Karpas-422 (cell line): ENCODE measurements at regions not wholly inside any gene's neighbourhood (a gene's known extent, or its start where the extent isn't known, plus 50 kb on each side); places are given as distances from the start of the nearest gene placed in this dataset.

Experiments used
- DNase-seq: peaks from one replicate; pipeline ENCODE4 v3.0.0-alpha.2; 2015
- H2AFZ ChIP-seq: fragments of 200-600 bp; sonication (generic); 2 replicates; pipeline ENCODE4 v1.6.1; 2014; ENCODE audit warnings: antibody characterized with exemption, low read length, mixed read lengths
- H3K27ac ChIP-seq: fragments of 200-600 bp; sonication (generic); 2 replicates; pipeline ENCODE4 v1.5.1; 2014; ENCODE audit warnings: mild to moderate bottlenecking, low read length, moderate library complexity
- H3K27me3 ChIP-seq: fragments of 200-600 bp; sonication (generic); 2 replicates; pipeline ENCODE4 v1.6.1; 2014; ENCODE audit warnings: low read length, mixed read lengths
- H3K36me3 ChIP-seq: fragments of 200-600 bp; sonication (generic); 2 replicates; pipeline ENCODE4 v1.6.1; 2014; ENCODE audit warnings: low read length, mixed read lengths; ENCODE audit not compliant: insufficient read depth
- H3K4me1 ChIP-seq: fragments of 200-600 bp; sonication (generic); 2 replicates; pipeline ENCODE4 v1.6.1; 2014; ENCODE audit warnings: mild to moderate bottlenecking, low read length, mixed read lengths
- H3K4me2 ChIP-seq: fragments of 200-600 bp; sonication (generic); 2 replicates; pipeline ENCODE4 v1.6.1; 2014; ENCODE audit warnings: low read length, low read depth, mild to moderate bottlenecking; ENCODE audit not compliant: poor library complexity, severe bottlenecking
- H3K4me3 ChIP-seq: fragments of 200-600 bp; sonication (generic); 2 replicates; pipeline ENCODE4 v1.5.1; 2014; ENCODE audit warnings: mild to moderate bottlenecking, antibody characterized with exemption, low read length, mixed read lengths
- H3K79me2 ChIP-seq: fragments of 200-600 bp; sonication (generic); 2 replicates; pipeline ENCODE4 v1.6.1; 2014; ENCODE audit warnings: mild to moderate bottlenecking, low read length, mixed read lengths
- H3K9ac ChIP-seq: fragments of 200-600 bp; sonication (generic); 2 replicates; pipeline ENCODE4 v1.6.0; 2014; ENCODE audit warnings: low read length
- H3K9me2 ChIP-seq: fragments of 200-600 bp; sonication (generic), shearing (Covaris generic); replicated peaks from 2 replicates; pipeline ENCODE4 v1.6.0; 2014; ENCODE audit warnings: mild to moderate bottlenecking, low read length, moderate library complexity; ENCODE audit not compliant: insufficient read depth
- H3K9me3 ChIP-seq: fragments of 300-700, 200-600 bp; sonication (generic); 2 replicates; pipeline ENCODE4 v1.6.1; 2014; ENCODE audit warnings: low read length, mixed read lengths
- H4K20me1 ChIP-seq: fragments of 200-600 bp; sonication (generic); 2 replicates; pipeline ENCODE4 v1.6.1; 2014; ENCODE audit warnings: mild to moderate bottlenecking, antibody characterized with exemption, low read length, low read depth; ENCODE audit not compliant: insufficient read depth

DNA sequence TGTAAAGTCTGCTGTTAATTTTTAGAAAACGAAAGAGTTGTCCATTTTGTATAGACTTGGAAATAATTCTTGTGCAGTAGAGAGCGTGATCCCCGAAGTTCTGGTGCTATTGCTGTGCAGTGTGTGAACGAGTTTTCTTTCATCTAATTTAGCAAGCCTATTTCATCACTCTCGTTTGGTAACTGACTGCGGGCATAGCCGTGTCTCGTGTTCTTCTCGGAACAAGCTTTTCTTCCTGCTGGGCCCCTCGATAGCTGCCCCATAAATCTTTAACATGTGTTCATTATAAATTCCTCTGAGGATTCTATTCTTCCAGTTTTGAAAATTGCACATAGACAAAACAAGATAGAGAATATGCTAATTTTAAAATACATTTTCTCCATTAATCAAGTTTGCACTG lies 622.0 kb upstream of the PFKP start:
- Histone ChIP-seq H3K9me2 (no peaks in the 10 kb centered on the region), H4K20me1 (no peaks in the 10 kb centered on the region), H3K36me3 (no peaks in the 10 kb centered on the region), H3K4me1 (no peaks in the 10 kb centered on the region), H3K9ac (no peak overlapping the region), H3K4me2 (no peak overlapping the region), H3K79me2 (no peaks in the 10 kb centered on the region), H3K27ac (no peak overlapping the region), H3K27me3 (no peaks in the 10 kb centered on the region), H3K9me3 (no peaks in the 10 kb centered on the region), H3K4me3 (no peak overlapping the region), H2AFZ (no peak overlapping the region)
- no peak for DNase-seq

DNA sequence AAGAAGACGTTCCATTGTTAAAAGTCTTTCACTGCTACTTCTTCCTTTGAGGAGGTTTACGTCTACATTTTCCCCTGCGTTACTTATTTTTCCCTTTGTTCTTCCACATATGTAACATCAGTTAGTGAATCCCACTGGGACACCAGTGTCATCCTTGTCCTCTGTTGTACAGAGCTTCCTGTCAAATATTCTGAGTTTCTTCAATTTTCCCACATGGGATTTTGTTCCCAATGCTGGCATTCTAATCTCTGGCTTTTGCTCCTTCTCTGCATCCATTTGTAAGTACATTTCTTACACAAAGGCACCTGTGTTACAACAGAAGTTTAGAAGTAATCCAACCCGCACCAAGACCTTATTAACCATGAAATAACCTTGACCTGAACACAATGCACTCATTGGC lies 627.4 kb upstream of the PFKP start:
- H3K79me2 ChIP-seq, result no peaks in the 10 kb centered on the region
- no peak overlapping the region for H3K4me3 ChIP-seq
- no peak for DNase-seq
- H3K4me1 ChIP-seq, result no peaks in the 10 kb centered on the region
- H3K27ac ChIP-seq, result no peak overlapping the region
- H3K4me2 ChIP-seq, result no peak overlapping the region
- H3K27me3 ChIP-seq, result no peaks in the 10 kb centered on the region
- no peak overlapping the region for H2AFZ ChIP-seq
- H3K9ac ChIP-seq, result no peak overlapping the region
- H3K9me2 ChIP-seq, result no peaks in the 10 kb centered on the region
- H3K9me3 ChIP-seq, result no peaks in the 10 kb centered on the region
- H3K36me3 ChIP-seq, result no peaks in the 10 kb centered on the region
- no peaks in the 10 kb centered on the region for H4K20me1 ChIP-seq

- Histone ChIP-seq H3K4me1 (no peaks in the 10 kb centered on the region), H3K9ac (no peak overlapping the region), H3K36me3 (no peaks in the 10 kb centered on the region), H2AFZ (no peak overlapping the region), H3K4me3 (no peak overlapping the region), H4K20me1 (no peaks in the 10 kb centered on the region), H3K9me2 (no peaks in the 10 kb centered on the region), H3K9me3 (no peaks in the 10 kb centered on the region), H3K79me2 (no peaks in the 10 kb centered on the region), H3K4me2 (no peak overlapping the region), H3K27ac (no peak overlapping the region), H3K27me3 (no peaks in the 10 kb centered on the region)
- DNase-seq, result no peak
Measured at GRCh38 chr10:2439000-2439399, 628.3 kb upstream of the PFKP start.

GRCh38 chr10:2438248-2438939 lies 629.0 kb upstream of the PFKP start:
- no peak overlapping the region for H3K4me3 ChIP-seq
- no peaks in the 10 kb centered on the region for H4K20me1 ChIP-seq
- H2AFZ ChIP-seq, result no peak overlapping the region
- DNase-seq, result no peak
- no peaks in the 10 kb centered on the region for H3K4me1 ChIP-seq
- no peaks in the 10 kb centered on the region for H3K9me3 ChIP-seq
- no peak overlapping the region for H3K9ac ChIP-seq
- no peaks in the 10 kb centered on the region for H3K9me2 ChIP-seq
- H3K27me3 ChIP-seq, result no peaks in the 10 kb centered on the region
- H3K79me2 ChIP-seq, result no peaks in the 10 kb centered on the region
- no peak overlapping the region for H3K4me2 ChIP-seq
- H3K27ac ChIP-seq, result no peak overlapping the region
- H3K36me3 ChIP-seq, result no peaks in the 10 kb centered on the region

DNA sequence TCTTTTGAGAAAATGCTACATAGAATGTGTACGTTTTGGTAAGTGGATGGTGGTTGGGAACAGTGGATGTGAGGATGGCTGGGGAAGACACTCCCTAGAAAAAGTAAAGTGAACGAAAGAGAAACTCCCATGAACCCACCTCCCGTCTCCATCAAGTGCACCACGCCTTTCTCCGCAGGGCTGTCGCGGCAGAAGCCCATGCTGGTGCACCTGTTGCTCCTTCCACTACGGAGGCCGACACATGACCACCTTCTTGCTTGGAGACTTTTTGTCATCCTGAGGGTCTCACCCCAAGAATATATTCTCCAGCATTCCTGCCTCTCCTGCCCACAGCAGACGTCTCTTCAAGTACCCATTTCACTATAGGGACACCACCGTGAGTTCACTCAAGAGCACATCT lies 630.4 kb upstream of the PFKP start:
- H3K9me3 ChIP-seq, result no peaks in the 10 kb centered on the region
- no peaks in the 10 kb centered on the region for H3K79me2 ChIP-seq
- DNase-seq, result no peak
- H3K4me3 ChIP-seq, result no peak overlapping the region
- H4K20me1 ChIP-seq, result no peaks in the 10 kb centered on the region
- no peaks in the 10 kb centered on the region for H3K4me1 ChIP-seq
- no peak overlapping the region for H3K4me2 ChIP-seq
- no peak overlapping the region for H3K27ac ChIP-seq
- H3K36me3 ChIP-seq, result no peaks in the 10 kb centered on the region
- H3K9ac ChIP-seq, result no peak overlapping the region
- no peak overlapping the region for H2AFZ ChIP-seq
- no peaks in the 10 kb centered on the region for H3K27me3 ChIP-seq
- no peaks in the 10 kb centered on the region for H3K9me2 ChIP-seq

DNA sequence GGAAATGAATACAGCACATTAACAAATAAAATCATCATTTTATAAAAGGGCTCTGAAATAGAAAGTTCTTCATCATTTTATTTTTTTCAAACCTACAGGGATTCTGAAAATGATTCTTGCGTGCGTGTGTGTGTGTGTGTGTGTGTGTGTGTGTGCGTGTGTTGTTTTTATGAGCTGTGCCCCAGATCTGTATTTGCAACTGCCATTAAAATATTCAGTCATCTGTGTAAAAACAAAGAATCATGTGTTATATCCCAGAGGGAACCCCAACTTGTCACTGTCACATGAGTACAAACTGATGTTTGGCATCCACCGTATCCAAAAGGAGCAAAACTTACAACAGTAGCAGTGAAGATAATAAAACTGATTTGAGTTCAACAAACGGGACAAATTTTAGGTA lies 635.4 kb upstream of the PFKP start:
- H2AFZ ChIP-seq, result no peak overlapping the region
- H3K9me2 ChIP-seq, result no peaks in the 10 kb centered on the region
- no peaks in the 10 kb centered on the region for H3K4me1 ChIP-seq
- H3K36me3 ChIP-seq, result no peaks in the 10 kb centered on the region
- no peak overlapping the region for H3K4me2 ChIP-seq
- no peaks in the 10 kb centered on the region for H3K9me3 ChIP-seq
- H3K27me3 ChIP-seq, result no peaks in the 10 kb centered on the region
- H3K79me2 ChIP-seq, result no peaks in the 10 kb centered on the region
- no peaks in the 10 kb centered on the region for H4K20me1 ChIP-seq
- H3K27ac ChIP-seq, result no peak overlapping the region
- H3K4me3 ChIP-seq, result no peak overlapping the region
- H3K9ac ChIP-seq, result no peak overlapping the region
- no peak for DNase-seq

DNA sequence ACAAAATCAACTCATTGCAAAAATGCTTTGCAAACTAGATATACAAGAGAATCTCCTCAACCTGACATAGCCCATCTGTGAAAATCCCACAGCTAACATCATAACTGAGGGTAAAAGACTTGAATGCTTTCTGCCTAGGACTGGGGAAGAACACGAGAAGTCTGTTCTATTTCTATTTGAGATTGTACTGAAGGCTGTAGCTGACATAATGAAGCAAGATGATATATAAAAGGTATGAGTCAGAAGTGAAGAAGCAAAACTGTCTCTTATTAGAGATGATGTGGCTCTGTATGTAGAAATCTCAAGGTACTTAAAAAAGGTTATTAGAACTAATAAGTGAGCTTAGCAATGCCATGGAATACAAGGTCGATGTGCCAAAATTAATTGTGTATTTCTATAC lies 639.9 kb upstream of the PFKP start:
- no peaks in the 10 kb centered on the region for H3K79me2 ChIP-seq
- no peak overlapping the region for H2AFZ ChIP-seq
- no peaks in the 10 kb centered on the region for H3K9me3 ChIP-seq
- H3K27ac ChIP-seq, result no peak overlapping the region
- no peaks in the 10 kb centered on the region for H3K9me2 ChIP-seq
- no peaks in the 10 kb centered on the region for H4K20me1 ChIP-seq
- no peak overlapping the region for H3K4me3 ChIP-seq
- no peaks in the 10 kb centered on the region for H3K4me1 ChIP-seq
- no peak overlapping the region for H3K4me2 ChIP-seq
- no peak for DNase-seq
- no peaks in the 10 kb centered on the region for H3K27me3 ChIP-seq
- H3K36me3 ChIP-seq, result no peaks in the 10 kb centered on the region
- H3K9ac ChIP-seq, result no peak overlapping the region

GRCh38 chr10:2425320-2425719 lies 642.0 kb upstream of the PFKP start:
- Histone ChIP-seq H3K9me3 (no peaks in the 10 kb centered on the region), H3K27me3 (no peaks in the 10 kb centered on the region), H3K9ac (no peak overlapping the region), H3K36me3 (no peaks in the 10 kb centered on the region), H2AFZ (no peak overlapping the region), H4K20me1 (no peaks in the 10 kb centered on the region), H3K9me2 (no peaks in the 10 kb centered on the region), H3K4me2 (no peak overlapping the region), H3K4me1 (no peaks in the 10 kb centered on the region), H3K79me2 (no peaks in the 10 kb centered on the region), H3K4me3 (no peak overlapping the region), H3K27ac (no peak overlapping the region)
- no peak for DNase-seq

DNA sequence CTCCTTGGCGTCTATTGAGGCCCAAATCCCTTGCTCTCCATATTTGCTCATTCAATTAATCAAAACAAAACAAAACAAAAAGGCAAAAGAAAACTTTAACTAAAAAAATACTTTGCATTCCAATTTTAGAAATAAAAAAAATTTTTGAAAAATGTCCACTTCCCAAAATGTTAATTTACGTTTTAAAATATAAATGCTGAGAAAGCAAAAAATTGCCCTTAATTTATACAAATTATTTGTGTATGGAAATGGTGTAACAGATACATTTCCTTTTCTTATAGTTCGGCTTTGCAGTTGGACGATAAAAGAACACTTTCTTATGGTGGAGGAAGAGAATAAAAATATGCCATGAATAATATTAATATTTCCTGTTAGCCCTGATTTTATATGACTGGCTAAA lies 652.8 kb upstream of the PFKP start:
- no peak overlapping the region for H3K4me2 ChIP-seq

More for the DNA sequence above, 652.8 kb upstream of the PFKP start:
- no peaks in the 10 kb centered on the region for H4K20me1 ChIP-seq
- H3K27ac ChIP-seq, result no peak overlapping the region
- no peaks in the 10 kb centered on the region for H3K27me3 ChIP-seq
- H3K36me3 ChIP-seq, result no peaks in the 10 kb centered on the region
- no peak overlapping the region for H2AFZ ChIP-seq
- no peaks in the 10 kb centered on the region for H3K4me1 ChIP-seq
- DNase-seq, result no peak
- no peaks in the 10 kb centered on the region for H3K9me2 ChIP-seq
- no peak overlapping the region for H3K9ac ChIP-seq
- H3K79me2 ChIP-seq, result no peaks in the 10 kb centered on the region
- H3K4me3 ChIP-seq, result no peak overlapping the region
- no peaks in the 10 kb centered on the region for H3K9me3 ChIP-seq
